ENCODE measurements at regions not wholly inside any gene's neighbourhood (a gene's known extent, or its start where the extent isn't known, plus 50 kb on each side); places are given as distances from the start of the nearest gene placed in this dataset.

GRCh38 chr6:16873698-16874097 lies 112.4 kb upstream of the ATXN1 start:
- Histone ChIP-seq H3K27ac (no peak overlapping the region), H3K9me3 (peaks cover 0 to 17% (median 5%) of the 10 kb centered on the region in 8 donors), H3K36me3 (no peaks in the 10 kb centered on the region), H3K4me1 (no peaks in the 10 kb centered on the region), H3K27me3 (replicated peaks in 1 of 7) (no peaks in the 10 kb centered on the region), H3K4me3 (no peak overlapping the region)
- DNase-seq = no peak
- intact Hi-C loops (cut with DNase I; ENCODE audit: low total_unique reads) = no loop called here
- TF ChIP-seq CTCF (IDR thresholded peaks at IDR 0.05 in 8 of 11, conservative IDR thresholded peaks at IDR 0.05 in 3 of 11) = no peak
- TF ChIP-seq POLR2AphosphoS5 (IDR thresholded peaks at IDR 0.05) = no peak
- no peak for TF ChIP-seq POLR2A (IDR thresholded peaks at IDR 0.05)
- 54 to 80% (median 68%) methylated on average over 3 of the region's 3 CpGs for WGBS, 5 donors

GRCh38 chr6:16872543-16873235 lies 111.4 kb upstream of the ATXN1 start:
- H3K4me3 ChIP-seq = no peak overlapping the region
- no peak overlapping the region for H3K27ac ChIP-seq
- no peaks in the 10 kb centered on the region for H3K27me3 ChIP-seq (replicated peaks in 1 of 7)
- TF ChIP-seq POLR2AphosphoS5 (IDR thresholded peaks at IDR 0.05) (no peak), CTCF (IDR thresholded peaks at IDR 0.05 in 8 of 11, conservative IDR thresholded peaks at IDR 0.05 in 3 of 11) (no peak), POLR2A (IDR thresholded peaks at IDR 0.05) (no peak)
- no peak for DNase-seq
- no peaks in the 10 kb centered on the region for H3K36me3 ChIP-seq
- no peaks in the 10 kb centered on the region for H3K4me1 ChIP-seq
- WGBS, 5 donors = 35 to 46% (median 43%) methylated on average over 6 of the region's 6 CpGs
- peaks cover 0 to 7% (median 0%) of the 10 kb centered on the region in 8 donors for H3K9me3 ChIP-seq
- intact Hi-C loops (cut with DNase I; ENCODE audit: low total_unique reads) = no loop called here

GRCh38 chr6:16871047-16871446 lies 109.8 kb upstream of the ATXN1 start:
- DNase-seq = no peak
- Histone ChIP-seq H3K27me3 (replicated peaks in 1 of 7) (no peaks in the 10 kb centered on the region), H3K4me1 (no peaks in the 10 kb centered on the region), H3K9me3 (no peaks in the 10 kb centered on the region), H3K36me3 (no peaks in the 10 kb centered on the region), H3K4me3 (no peak overlapping the region), H3K27ac (no peak overlapping the region)
- TF ChIP-seq CTCF (IDR thresholded peaks at IDR 0.05 in 8 of 11, conservative IDR thresholded peaks at IDR 0.05 in 3 of 11) (no peak), POLR2A (IDR thresholded peaks at IDR 0.05) (no peak), POLR2AphosphoS5 (IDR thresholded peaks at IDR 0.05) (no peak)
- 82 to 96% (median 87%) methylated on average over 5 of the region's 5 CpGs for WGBS, 5 donors
- intact Hi-C loops (cut with DNase I; ENCODE audit: low total_unique reads) = no loop called here

GRCh38 chr6:16868968-16869367 lies 107.7 kb upstream of the ATXN1 start:
- intact Hi-C loops (cut with DNase I; ENCODE audit: low total_unique reads) = no loop called here
- H3K4me3 ChIP-seq = no peak overlapping the region
- no peaks in the 10 kb centered on the region for H3K4me1 ChIP-seq
- H3K27ac ChIP-seq = no peak overlapping the region
- 37 to 58% (median 48%) methylated on average over 3 of the region's 3 CpGs for WGBS, 5 donors
- TF ChIP-seq POLR2AphosphoS5 (IDR thresholded peaks at IDR 0.05) (no peak), POLR2A (IDR thresholded peaks at IDR 0.05) (no peak), CTCF (IDR thresholded peaks at IDR 0.05 in 8 of 11, conservative IDR thresholded peaks at IDR 0.05 in 3 of 11) (no peak)
- no peaks in the 10 kb centered on the region for H3K36me3 ChIP-seq
- DNase-seq = no peak
- no peaks in the 10 kb centered on the region for H3K27me3 ChIP-seq (replicated peaks in 1 of 7)
- H3K9me3 ChIP-seq = no peaks in the 10 kb centered on the region
